ENCODE measurements at regions not wholly inside any gene's neighbourhood (a gene's known extent, or its start where the extent isn't known, plus 50 kb on each side); places are given as distances from the start of the nearest gene placed in this dataset.
"Not testable (repeated sequence)": the region's sequence is repeated elsewhere in the genome, so short reads cannot be mapped to it uniquely, and the experiment has no call there.

DNA sequence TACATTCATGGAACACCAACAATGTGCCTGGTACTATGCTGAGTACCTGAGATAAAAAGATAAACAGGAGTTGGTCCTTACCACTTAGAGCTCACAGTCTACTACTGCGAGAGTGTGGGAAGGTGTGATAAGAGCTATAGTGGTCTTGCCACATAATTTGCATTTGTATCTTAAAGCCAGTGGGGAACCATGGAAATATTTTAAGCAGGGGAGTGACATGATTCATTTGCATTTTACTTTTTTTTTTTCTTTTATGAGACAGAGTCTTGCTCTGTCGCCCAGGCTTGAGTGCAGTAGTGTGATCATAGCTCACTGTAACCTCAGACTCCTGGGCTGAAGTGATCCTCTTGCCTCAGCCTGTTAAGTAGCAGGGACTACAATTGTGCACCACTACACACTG lies 53.6 kb downstream of the SRGAP2 start:
- not testable (repeated sequence) for DNase-seq

DNA sequence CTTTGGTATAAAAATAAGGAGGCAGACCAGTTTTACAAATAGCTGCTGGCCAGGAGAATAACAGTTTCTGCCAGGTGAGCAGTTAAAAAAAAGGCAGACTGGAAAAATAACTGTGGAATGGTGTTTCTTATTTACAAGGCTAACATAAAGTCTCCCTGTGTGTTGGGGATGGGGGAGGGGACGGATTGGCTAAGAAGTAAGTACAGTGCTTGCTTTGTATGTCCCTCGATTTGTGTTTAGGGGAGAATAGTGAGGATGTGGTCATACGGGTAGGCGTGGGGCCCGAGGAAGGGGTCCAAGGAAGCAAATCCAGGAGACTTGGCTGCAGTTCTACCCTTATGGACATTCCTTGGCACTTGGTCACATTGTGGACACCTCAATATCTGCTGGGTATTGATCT lies 58.1 kb downstream of the SRGAP2 start:
- not testable (repeated sequence) for DNase-seq

DNA sequence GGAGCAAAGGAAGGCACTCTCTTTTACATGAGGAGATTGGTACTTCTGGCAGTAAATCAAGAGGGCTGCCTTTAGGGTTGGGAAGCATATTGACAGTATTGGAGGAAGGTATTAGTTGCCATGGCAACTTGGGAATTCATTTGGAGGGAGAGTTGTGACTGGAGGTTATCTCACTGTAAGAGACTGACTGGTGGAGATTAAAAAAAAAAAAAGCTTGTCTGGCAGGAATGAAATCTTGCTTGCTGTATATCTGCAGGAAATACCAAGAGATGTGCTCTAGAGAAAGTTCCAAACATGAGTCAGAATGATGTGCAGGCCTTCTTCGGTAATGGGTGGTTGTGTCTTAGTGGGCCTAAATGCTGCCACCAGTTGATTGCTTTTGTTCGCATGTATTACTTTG lies 59.1 kb downstream of the SRGAP2 start:
- not testable (repeated sequence) for DNase-seq

DNA sequence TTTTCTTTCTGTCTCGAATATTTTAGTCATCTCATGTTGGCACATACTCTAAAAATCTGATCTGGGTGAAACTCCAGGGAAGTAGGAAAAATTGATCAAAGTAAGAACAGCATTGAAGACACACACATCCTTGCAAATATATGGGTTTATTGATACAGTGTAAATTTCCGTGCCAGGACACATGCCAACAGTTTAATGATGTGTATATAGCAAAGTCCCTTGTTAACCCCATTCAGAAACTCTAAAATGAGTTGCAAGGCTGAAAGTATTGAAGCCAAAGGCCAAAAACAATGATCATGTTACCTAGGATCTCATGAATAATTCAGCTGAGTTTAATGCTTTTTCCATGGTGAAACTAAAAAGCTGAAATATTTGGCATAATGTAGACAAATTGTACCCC lies 61.6 kb downstream of the SRGAP2 start:
- DNase-seq = not testable (repeated sequence)

DNA sequence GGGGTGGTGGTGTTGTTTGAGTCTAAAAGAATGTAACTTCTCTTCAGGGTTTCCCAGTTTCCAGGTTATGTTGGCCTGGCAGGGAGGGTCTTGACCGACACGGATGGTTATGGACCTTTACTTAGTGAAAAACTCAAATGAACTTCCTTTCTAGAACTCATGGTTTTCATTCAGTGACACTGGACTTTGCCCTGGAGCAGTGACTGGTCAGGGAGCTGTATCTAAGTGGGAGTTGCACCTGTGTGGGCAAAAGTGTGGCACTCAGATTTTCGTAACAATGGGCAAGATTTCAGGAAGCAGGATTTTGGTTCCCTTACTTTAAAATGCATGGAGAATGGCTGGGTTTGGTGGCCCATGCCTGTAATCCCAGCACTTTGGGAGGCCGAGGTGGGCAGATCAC lies 67.8 kb downstream of the SRGAP2 start:
- DNase-seq = not testable (repeated sequence)

DNA sequence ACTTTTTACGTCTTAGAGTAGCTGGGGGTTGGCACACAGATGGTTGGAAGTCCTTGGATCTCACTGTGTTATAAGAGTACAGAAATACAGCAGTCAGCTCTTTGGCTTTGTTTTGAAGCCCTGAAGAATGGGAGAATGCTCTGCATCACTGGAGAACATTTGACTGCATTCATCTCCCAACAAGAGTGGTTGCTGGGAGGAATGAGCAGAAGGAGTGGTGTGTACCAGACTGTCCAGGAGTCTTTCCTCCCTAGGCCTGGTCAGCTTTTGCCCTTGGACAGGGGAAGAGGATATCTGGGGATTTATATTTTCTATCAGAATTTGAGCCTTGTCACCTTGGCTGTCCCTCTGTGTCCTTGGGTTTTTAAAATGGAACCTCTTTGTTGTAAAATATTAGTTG lies 69.8 kb downstream of the SRGAP2 start:
- DNase-seq = not testable (repeated sequence)

DNA sequence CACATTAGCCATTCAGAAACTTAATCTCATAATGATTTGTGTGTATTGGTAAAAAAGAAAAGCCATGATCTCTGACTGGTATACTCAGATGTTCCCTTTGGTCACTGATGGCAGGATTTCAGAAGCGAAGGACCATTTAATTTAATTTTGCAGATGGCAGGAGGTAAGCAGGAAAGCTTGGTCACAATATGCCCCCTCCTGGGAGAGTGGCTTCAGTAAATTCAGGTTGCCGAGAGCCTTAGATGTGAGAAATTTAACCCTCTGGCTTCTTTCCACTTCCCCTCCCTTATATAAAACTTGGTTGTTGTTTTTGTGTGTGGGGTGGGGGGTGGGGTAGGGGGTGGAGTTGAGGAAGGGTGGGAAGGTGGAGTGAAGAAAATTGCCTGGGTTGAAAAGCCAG lies 72.8 kb downstream of the SRGAP2 start:
- DNase-seq = not testable (repeated sequence)

DNA sequence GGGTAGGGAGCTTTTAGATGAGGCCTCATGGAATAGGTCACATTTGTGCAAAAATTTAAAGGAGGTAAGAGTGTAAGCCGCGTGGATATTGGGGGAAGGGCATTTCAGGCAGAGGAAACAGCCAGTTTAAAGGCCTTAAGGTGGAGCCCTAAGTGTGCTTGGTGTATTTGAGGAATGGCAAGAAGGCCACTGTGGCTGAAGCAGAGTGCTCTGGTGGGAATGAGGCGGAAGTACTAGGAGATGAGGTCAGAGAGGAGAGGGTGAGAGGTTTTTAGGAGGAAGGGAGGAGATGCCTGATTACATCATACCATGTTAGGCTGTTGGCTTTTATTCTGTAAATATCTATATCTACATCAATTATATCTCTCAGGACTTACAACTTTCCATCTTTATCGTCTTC lies 75.3 kb downstream of the SRGAP2 start:
- DNase-seq = not testable (repeated sequence)

DNA sequence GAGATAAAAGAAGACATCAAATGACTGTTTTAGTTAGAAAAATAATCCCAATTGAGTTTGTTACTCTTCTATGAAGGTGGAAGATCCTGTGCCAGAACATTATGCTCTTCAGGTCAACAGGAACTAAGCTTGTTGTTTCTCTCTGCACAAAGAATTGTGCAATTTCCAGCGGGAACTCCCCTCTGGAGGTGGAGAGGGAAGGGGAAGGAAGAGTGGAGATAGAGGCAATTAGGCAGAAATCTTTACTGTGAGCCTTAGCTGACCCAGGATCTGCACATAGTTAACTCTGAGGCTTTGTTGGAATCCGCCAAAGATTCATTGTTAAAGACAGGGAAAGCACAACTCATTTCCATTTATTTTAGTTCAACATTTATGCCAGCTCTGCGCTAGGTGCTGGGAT lies 77.3 kb downstream of the SRGAP2 start:
- not testable (repeated sequence) for DNase-seq

DNA sequence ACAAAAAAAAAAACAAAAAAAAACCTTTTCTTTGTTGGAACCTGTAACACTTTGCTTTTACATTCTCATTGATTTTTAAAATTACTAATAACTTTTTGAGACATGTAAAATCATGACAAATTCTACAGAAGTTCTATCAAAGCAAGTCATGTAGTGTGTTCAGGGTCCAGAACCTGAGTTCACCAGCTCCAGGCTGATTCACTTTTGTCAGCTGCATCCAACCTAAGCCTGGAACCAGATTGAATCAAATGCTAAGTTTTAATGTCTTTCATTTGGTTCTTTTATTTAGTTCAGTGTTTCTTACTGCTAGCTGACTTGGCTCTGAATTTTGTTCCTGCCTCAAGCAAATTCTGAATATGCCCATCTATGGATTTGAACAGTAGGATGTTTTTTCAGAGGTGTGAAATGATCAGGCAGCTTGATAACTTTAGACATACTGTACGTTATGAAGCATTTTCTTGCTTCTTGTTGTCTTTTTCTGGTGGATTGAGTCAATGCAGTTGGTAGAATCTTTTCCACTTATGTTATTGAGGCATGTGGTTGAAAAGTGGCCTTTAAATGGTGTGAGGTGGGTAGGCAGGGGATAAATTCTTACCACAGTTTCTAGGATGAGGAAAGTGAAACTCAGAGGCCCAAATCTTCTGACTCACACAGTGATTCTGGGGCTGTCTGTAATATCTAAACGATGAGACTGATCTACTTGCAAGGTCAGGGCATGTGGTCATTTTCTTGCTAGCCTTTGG lies 78.7 kb downstream of the SRGAP2 start:
- not testable (repeated sequence) for DNase-seq

DNA sequence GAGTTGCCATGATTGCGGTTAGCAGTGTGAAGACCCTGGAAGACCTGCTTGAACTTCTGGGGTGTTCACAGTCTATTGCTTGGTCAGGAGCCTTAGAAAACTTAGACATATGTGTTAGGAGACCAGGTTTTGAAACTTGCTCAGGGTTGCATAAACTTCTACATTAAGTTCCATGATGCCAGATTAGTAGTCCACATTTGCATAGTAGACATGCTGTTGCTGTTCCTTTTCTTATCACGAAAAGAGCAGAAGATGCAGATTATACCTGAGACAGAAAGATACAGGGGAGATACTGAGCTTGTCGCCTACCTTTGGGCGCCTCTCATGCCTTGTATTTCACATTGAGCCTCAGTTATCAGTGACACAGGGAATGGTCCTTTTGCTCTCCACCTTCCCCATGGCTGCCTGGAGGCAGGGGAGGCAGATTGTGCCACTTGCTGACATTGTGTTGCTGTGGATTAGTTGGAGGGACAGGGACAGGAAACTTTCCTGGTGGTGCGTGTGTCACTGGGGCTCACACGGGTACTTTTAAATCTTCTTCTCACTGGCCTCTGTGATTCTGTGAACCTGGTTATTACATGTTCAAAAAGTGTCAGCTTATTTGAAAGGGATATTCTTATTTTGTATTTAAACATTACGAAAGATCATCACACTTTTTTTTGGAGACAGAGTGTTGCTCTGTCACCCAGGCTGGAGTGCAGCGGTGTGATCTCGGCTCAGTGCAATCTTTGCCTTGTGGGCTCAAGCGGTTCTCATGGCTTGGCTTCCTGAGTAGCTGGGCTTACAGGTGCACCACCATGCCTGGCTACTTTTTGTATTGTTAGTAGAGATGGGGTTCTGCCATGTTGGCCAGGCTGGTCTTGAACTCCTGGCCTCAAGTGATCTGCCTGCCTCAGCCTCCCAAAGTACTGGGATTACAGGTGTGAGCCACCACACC lies 82.0 kb downstream of the SRGAP2 start:
- not testable (repeated sequence) for DNase-seq

DNA sequence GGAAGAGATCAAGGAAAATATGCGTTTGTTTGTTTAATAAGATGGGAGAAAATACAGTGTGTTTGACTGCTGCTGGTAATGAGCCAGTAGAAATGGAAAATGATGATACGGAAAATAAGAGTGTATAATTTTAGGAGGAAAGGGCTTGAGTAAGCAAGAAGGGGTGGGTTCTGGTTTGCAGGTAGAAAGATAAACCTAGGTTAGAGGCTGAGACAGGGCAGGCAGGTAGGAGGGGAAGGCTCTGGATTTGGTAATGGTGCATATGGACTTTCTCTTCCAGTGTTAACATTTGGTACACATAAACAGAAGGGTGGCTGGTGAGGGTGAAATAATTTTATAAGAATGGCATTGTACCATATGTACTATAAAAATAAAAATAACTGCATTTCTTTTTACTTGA lies 84.4 kb downstream of the SRGAP2 start:
- not testable (repeated sequence) for DNase-seq

DNA sequence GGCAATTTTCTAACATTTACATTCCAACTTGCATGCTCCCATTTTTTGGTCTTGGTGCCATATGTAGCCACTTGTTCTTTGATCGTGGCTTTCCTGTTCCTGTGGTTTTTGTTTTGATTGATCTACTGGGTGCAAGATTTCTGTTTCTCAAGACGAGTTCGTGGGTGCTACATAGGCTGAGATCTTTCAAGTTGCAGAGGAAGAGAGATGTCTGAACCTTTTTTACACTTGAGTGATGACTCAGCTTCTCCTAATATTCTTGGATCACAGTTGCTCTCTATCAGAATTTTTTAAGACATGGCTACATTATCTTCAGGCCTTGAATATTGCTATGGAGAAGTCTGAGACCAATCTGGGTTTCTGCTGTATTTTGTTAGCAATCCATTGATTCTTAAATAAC lies 85.1 kb downstream of the SRGAP2 start:
- not testable (repeated sequence) for DNase-seq

DNA sequence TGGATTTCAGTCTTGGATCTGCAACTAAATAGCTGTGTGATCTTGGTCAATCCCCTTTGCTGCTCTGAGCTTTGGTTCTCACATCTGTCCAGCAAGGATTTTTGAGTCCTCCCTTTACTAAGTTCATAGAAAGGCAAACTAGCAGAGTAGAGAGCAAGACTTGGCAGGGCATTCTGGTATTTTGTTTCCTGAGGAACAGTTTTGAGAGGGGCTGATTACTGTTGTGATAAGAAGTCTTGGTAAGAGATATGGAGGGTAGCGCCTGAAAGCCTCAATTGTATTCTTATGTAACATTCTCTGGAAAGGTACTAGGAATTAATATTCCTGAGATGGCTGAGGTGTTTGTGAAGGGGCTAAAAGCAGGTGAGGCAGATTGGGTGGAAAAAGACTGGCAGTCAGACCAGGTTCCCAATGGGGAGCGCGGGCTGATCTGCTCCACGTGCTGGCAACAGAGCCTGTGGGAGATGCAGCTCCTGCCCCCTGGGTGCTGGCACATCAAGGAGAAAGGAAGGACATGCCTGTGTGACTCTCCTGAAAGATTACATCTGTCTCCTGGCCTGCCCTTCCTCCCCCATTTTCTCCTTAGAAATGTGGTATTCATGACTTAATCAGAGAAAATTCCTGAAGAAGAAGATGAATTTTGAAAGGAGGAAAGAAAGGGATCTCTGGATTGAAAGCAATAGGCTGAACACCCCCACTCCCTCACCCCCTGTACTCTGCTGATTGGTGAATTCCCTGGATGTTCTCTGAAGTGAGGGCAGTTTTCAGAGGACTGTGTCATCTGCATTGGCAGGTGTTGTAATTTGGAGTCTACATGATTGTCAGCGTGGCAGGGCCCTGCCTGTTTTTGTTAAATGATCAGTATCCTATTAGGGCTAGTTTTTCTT lies 94.0 kb downstream of the SRGAP2 start:
- not testable (repeated sequence) for DNase-seq

DNA sequence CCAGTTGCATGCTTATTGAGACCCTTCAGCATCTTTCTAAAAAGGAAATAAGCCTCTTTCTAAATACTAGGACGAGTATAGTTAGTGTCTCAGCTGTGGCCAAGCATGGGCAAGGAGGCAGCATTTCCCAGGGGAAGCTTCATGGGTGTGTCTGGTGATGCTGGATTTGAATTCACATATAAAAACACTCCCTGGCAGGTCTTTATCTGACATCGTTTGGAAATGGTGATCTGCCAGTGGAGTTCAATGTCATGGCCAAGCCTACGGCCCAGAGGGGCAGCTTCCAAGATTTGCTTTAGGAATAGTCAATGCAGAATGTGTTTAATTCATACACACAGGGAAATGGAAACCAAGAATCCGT lies 94.7 kb downstream of the SRGAP2 start:
- DNase-seq = not testable (repeated sequence)

DNA sequence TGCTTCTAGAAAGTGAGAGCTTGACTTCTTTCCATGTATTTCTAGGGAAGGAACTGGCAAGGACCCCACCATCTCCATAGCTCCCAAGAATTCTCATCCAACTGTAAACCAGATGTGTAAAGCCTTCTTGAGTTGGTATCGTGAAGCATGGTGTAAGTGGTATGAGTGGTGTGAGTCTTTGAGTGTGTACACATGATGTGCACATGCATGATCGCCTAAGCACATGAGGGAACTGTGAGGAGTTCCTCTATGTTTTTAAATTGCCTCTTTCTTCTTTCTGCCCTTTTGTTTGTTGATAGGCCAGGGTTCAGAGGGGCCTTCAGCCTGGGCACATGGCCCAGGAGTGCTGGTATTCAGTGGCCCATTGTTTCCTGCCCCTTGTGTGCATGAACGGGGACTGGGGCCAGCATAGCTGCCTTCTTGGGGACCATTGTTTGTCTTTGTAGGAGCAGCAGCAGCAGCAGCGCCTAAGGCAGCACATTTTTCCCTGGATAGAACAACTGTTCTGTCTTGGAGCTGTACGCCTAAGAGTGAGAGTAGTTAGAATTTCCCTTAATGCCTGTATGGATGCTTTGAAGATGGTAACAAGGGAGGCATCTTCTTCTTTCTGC lies 95.9 kb downstream of the SRGAP2 start:
- DNase-seq = not testable (repeated sequence)

DNA sequence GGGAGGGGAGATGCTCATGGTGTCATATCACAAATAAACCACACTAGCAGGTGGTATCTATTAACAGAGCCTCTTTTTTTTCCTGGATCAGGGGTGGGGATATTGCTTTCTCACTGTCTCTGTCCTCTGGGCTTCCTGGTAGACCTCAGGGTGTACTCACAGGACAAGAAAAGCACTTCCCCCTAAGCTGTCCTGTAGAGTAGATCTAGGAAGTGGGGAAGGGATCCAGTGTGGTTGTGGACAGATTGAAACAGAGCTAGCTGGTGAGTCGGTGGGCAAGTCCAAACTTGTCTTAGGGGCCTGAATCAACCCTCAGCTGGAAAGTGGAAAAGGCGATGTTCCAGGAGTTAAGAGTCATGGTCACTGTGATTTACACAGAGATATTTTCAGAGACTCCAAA lies 96.6 kb downstream of the SRGAP2 start:
- not testable (repeated sequence) for DNase-seq

DNA sequence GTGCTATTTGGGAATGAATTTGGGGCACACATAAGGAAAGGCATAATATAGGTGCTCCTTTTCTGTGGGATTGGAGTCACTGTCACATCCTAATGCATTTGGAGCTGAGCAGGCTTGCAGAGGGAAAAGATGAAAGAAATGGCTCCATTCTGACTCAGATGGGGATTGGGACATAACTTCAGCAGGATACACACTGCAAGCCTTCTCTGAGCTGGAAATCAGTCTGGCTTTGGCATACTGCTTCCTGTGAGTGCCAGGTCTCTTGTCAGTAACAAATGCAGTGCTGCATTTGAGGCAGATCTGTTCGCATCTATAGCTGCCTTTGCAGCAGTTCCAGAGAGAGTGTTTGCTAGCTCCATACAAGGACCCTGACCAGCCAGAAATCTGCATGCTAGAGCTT lies 98.7 kb downstream of the SRGAP2 start:
- not testable (repeated sequence) for DNase-seq

DNA sequence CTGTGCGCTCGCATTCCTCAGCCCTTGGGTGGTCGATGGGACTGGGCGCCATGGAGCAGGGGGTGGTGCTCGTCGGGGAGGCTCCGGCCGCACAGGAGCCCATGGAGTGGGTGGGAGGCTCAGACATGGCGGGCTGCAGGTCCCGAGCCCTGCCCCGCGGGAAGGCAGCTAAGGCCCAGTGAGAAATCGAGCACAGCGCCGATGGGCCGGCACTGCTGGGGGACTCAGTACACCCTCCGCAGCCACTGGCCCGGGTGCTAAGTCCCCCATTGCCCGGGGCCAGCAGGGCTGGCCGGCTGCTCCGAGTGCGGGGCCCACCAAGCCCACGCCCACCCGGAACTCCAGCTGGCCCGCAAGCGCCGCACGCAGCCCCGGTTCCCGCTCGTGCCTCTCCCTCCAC lies 104.1 kb downstream of the SRGAP2 start:
- DNase-seq = not testable (repeated sequence)

DNA sequence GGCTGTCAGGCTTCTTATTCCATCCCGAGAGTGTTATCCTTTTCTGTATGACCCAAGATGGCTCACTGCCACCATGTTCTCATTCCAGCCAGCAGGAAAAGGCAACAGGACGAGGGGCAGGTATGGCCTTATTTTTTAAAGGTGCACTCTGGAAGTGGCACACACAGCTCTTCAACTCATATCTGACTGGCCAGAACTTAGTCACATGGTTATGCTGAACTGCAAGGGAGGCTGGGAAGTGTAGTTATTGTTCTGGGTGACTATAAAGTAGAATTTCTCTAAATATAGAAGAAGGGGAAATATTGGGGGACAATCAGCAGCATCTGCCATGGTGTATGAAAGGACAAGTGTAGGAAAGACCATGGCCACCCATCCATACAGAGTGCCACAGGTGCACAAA lies 107.6 kb downstream of the SRGAP2 start:
- DNase-seq = not testable (repeated sequence)

DNA sequence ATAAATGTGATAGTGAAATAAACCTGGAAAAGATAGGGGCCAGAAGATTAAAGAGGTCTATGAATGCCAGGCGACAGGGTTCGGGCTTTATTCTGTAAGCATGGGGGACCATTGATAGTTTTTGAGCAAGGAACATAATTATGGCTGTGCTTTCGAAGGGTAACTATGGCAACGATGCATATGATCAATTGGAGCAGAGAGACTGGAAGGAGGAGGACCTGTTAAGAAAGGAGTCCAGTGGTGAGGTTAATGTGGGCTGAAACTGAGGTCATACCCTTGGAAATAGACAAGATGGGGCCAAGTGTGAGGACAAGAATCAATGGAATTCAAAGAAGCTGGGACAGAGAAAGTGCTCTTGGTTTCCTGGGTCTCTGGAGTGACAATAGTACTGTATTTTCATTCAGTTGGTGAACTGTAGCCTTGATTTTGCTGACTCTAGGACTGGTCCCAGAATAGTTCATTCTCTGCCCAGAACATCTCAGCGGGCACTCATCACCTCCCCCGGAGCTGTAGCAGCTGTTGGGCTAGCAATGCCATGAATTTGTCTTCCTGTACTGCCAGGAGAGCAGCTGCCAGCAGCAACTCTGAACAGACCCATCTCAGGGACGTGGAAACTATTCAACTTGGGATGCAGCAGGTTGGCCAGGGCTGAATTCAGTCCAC lies 108.4 kb downstream of the SRGAP2 start:
- DNase-seq = not testable (repeated sequence)

DNA sequence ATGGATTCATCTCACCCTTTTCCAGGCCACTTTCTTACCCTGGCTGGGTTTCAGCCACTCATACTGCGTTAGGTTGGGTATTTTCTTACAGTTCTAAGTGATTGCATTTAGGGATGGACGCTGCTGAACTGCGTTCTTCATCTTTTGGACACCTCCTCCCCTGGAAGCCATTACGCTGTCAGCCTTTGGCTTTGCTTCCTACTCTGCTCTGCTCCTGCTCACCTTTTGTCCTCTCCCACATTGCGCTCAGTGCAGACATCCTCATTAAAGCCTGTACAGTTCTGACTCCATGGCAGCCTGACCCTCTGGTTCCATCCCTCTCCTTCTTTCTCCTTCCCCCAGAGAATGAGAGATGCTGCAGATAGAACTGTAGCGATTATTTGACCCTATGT lies 108.9 kb downstream of the SRGAP2 start:
- DNase-seq = not testable (repeated sequence)

Measured in stimulated activated CD4-positive, alpha-beta T cell treated with anti-CD3 and anti-CD28 coated beads, Interleukin-4, amount 100 ng/mL, for 1 hour (primary cell).